WTC11 (cell line): ENCODE measurements at regions not wholly inside any gene's neighbourhood (a gene's known extent, or its start where the extent isn't known, plus 50 kb on each side); places are given as distances from the start of the nearest gene placed in this dataset.

ENCODE experiments used
- ATAC-seq: fragments of 200-7000 bp; cut with Tn5 transposase; 2 replicates; pipeline ENCODE4 v1.10.0; 2021; ENCODE audit warnings: mild to moderate bottlenecking, moderate library complexity
- CTCF ChIA-PET: fragments of 300-600 bp; sonication (Branson Sonifier 250); formaldehyde crosslinking; loops from one replicate; lab custom pipeline; 2021; ENCODE audit warnings: antibody characterized with exemption; lab: Charles Lee
- POLR2A ChIA-PET: fragments of 350-600 bp; sonication (Branson Sonifier 250); formaldehyde crosslinking; loops from one replicate; lab custom pipeline; 2021; ENCODE audit warnings: antibody characterized with exemption; lab: Charles Lee
- DNase-seq: peaks from one replicate; pipeline ENCODE4 v3.0.0; 2021; ENCODE audit warnings: low spot score
- H3K27ac Mint-ChIP-seq: 2 replicates; pipeline ENCODE4 v1.8.0; 2021; ENCODE audit warnings: mixed read lengths
- H3K27me3 Mint-ChIP-seq: 2 replicates; pipeline ENCODE4 v1.8.0; 2021; ENCODE audit warnings: low read depth, mild to moderate bottlenecking, moderate library complexity, mixed read lengths
- H3K36me3 Mint-ChIP-seq: 2 replicates; pipeline ENCODE4 v1.8.0; 2021; ENCODE audit warnings: mixed read lengths
- H3K4me1 Mint-ChIP-seq: 2 replicates; pipeline ENCODE4 v1.8.0; 2022; ENCODE audit warnings: mixed read lengths
- H3K4me3 Mint-ChIP-seq: 2 replicates; pipeline ENCODE4 v1.8.0; 2021; ENCODE audit warnings: mild to moderate bottlenecking, moderate library complexity, mixed read lengths
- H3K9me3 Mint-ChIP-seq: 2 replicates; pipeline ENCODE4 v1.8.0; 2021; ENCODE audit warnings: mixed read lengths
- E2F1 ChIP-seq: sonication (generic); formaldehyde crosslinking; IDR thresholded peaks from 2 replicates; pipeline ENCODE4 v1.8.0; 2022; ENCODE audit warnings: mild to moderate bottlenecking, missing genetic modification reagents
- FOXJ3 ChIP-seq: sonication (generic); formaldehyde crosslinking; IDR thresholded peaks from 2 replicates; pipeline ENCODE4 v1.9.0; 2021; ENCODE audit warnings: missing genetic modification reagents, mild to moderate bottlenecking, borderline replicate concordance
- FOXK1 ChIP-seq: sonication (generic); formaldehyde crosslinking; IDR thresholded peaks from 2 replicates; pipeline ENCODE4 v1.8.0; 2022; ENCODE audit warnings: mild to moderate bottlenecking, moderate library complexity, missing genetic modification reagents
- FOXP1 ChIP-seq: sonication (generic); formaldehyde crosslinking; IDR thresholded peaks from 2 replicates; pipeline ENCODE4 v1.8.0; 2022; ENCODE audit warnings: missing genetic modification reagents, mild to moderate bottlenecking, moderate library complexity, borderline replicate concordance
- GABPB1 ChIP-seq: sonication (generic); formaldehyde crosslinking; IDR thresholded peaks from 2 replicates; pipeline ENCODE4 v1.8.1; 2023; ENCODE audit warnings: mild to moderate bottlenecking, missing genetic modification reagents
- GRHL2 ChIP-seq: fragments of 250-450 bp; sonication (Bioruptor Pico); IDR thresholded peaks from 2 replicates; pipeline ENCODE4 v1.8.0; 2022; ENCODE audit warnings: mild to moderate bottlenecking, moderate library complexity; ENCODE audit not compliant: insufficient replicate concordance, severe bottlenecking
- GTF2I ChIP-seq: fragments of 250-450 bp; sonication (Bioruptor Pico); conservative IDR thresholded peaks from 2 replicates; pipeline ENCODE4 v1.4.0; 2021; ENCODE audit warnings: mild to moderate bottlenecking
- JAZF1 ChIP-seq: fragments of 250-450 bp; sonication (Bioruptor Pico); IDR thresholded peaks from 2 replicates; pipeline ENCODE4 v1.9.0; 2021; ENCODE audit warnings: moderate library complexity, mild to moderate bottlenecking, inconsistent platforms
- MAX ChIP-seq: sonication (generic); formaldehyde crosslinking; IDR thresholded peaks from 2 replicates; pipeline ENCODE4 v1.8.0; 2022; ENCODE audit warnings: mild to moderate bottlenecking, missing genetic modification reagents
- MLX ChIP-seq: sonication (generic); formaldehyde crosslinking; IDR thresholded peaks from 2 replicates; pipeline ENCODE4 v1.8.1; 2023; ENCODE audit warnings: mild to moderate bottlenecking, missing genetic modification reagents, moderate library complexity
- MXD4 ChIP-seq: fragments of 250-450 bp; sonication (Bioruptor Pico); IDR thresholded peaks from 2 replicates; pipeline ENCODE4 v1.8.0; 2021; ENCODE audit warnings: mild to moderate bottlenecking, moderate library complexity, borderline replicate concordance
- NR1H2 ChIP-seq: sonication (generic); formaldehyde crosslinking; IDR thresholded peaks from 2 replicates; pipeline ENCODE4 v1.9.0; 2021; ENCODE audit warnings: mild to moderate bottlenecking, moderate library complexity, missing genetic modification reagents
- NR2C2 ChIP-seq: sonication (generic); formaldehyde crosslinking; IDR thresholded peaks from 2 replicates; pipeline ENCODE4 v1.8.0; 2022; ENCODE audit warnings: mild to moderate bottlenecking, missing genetic modification reagents
- NR3C1 ChIP-seq: sonication (generic); formaldehyde crosslinking; conservative IDR thresholded peaks from 2 replicates; pipeline ENCODE4 v1.8.1; 2023; ENCODE audit warnings: low read depth, mild to moderate bottlenecking, missing genetic modification reagents
- PRRX2 ChIP-seq: fragments of 250-450 bp; sonication (Bioruptor Pico); IDR thresholded peaks from 2 replicates; pipeline ENCODE4 v1.8.0; 2021; ENCODE audit warnings: mild to moderate bottlenecking
- ZNF138 ChIP-seq: sonication (generic); formaldehyde crosslinking; conservative IDR thresholded peaks from 2 replicates; pipeline ENCODE4 v1.8.1; 2022; ENCODE audit warnings: mild to moderate bottlenecking, moderate library complexity, missing genetic modification reagents
- ZNF232 ChIP-seq: sonication (generic); formaldehyde crosslinking; IDR thresholded peaks from 2 replicates; pipeline ENCODE4 v1.8.0; 2022; ENCODE audit warnings: mild to moderate bottlenecking, missing genetic modification reagents
- ZNF317 ChIP-seq: sonication (generic); formaldehyde crosslinking; IDR thresholded peaks from 2 replicates; pipeline ENCODE4 v1.8.1; 2023; ENCODE audit warnings: low read depth, mild to moderate bottlenecking, moderate library complexity, missing genetic modification reagents, borderline replicate concordance
- ZNF416 ChIP-seq: fragments of 250-450 bp; sonication (Bioruptor Pico); IDR thresholded peaks from 2 replicates; pipeline ENCODE4 v1.9.0; 2021; ENCODE audit warnings: mild to moderate bottlenecking, inconsistent platforms
- TF ChIP-seq, protein P1 (sequence below): fragments of 250-450 bp; sonication (Bioruptor Pico); IDR thresholded peaks from 2 replicates; pipeline ENCODE4 v1.9.0; 2021; ENCODE audit warnings: moderate library complexity, mild to moderate bottlenecking, inconsistent platforms, borderline replicate concordance
- TF ChIP-seq, protein P2 (sequence below): fragments of 250-450 bp; sonication (Bioruptor Pico); conservative IDR thresholded peaks from 2 replicates; pipeline ENCODE4 v1.9.0; 2021; ENCODE audit warnings: mild to moderate bottlenecking
- TF ChIP-seq, protein P3 (sequence below): fragments of 250-450 bp; sonication (Bioruptor Pico); IDR thresholded peaks from 2 replicates; pipeline ENCODE4 v2.1.2; 2022; ENCODE audit warnings: mild to moderate bottlenecking, moderate library complexity
- TF ChIP-seq, protein P4 (sequence below): sonication (generic); formaldehyde crosslinking; IDR thresholded peaks from 2 replicates; pipeline ENCODE4 v1.8.1; 2022; ENCODE audit warnings: low read depth, missing genetic modification reagents, borderline replicate concordance
- TF ChIP-seq, protein P5 (sequence below): sonication (generic); formaldehyde crosslinking; IDR thresholded peaks from 2 replicates; pipeline ENCODE4 v1.8.1; 2022; ENCODE audit warnings: low read depth, mild to moderate bottlenecking, moderate library complexity, missing genetic modification reagents, borderline replicate concordance
- TF ChIP-seq, protein P6 (sequence below): sonication (generic); formaldehyde crosslinking; conservative IDR thresholded peaks from 2 replicates; pipeline ENCODE4 v1.8.1; 2022; ENCODE audit warnings: mild to moderate bottlenecking, missing genetic modification reagents

DNA sequence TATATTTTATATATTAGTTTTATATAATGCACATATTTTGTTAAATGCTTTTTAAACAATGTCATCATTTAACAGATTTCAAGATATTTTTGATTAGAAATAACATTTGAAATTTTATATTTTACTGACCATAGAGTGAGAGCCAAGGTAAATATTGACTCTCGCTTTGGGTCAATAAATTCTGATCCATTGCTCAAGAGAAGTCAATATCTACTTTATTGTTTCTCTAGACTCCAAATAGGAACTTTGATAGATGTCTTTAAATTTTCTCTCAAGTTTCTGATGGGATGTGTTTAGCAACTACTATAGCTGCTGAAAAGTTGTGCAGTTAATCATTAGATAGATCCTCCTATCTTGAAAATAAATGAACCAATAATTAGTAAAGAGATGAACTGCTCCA lies 61.4 kb upstream of the ATXN7L3B start:
- H3K36me3 Mint-ChIP-seq = no peaks in the 10 kb centered on the region
- H3K4me3 Mint-ChIP-seq = no peak overlapping the region
- ChIA-PET POLR2A (no interaction called here), CTCF (no interaction called here)
- ATAC-seq (no peak), DNase-seq (no peak)
- no peak overlapping the region for H3K27ac Mint-ChIP-seq
- no peaks in the 10 kb centered on the region for H3K27me3 Mint-ChIP-seq
- no peaks in the 10 kb centered on the region for H3K4me1 Mint-ChIP-seq
- no peaks in the 10 kb centered on the region for H3K9me3 Mint-ChIP-seq
- TF ChIP-seq, protein P1, sequence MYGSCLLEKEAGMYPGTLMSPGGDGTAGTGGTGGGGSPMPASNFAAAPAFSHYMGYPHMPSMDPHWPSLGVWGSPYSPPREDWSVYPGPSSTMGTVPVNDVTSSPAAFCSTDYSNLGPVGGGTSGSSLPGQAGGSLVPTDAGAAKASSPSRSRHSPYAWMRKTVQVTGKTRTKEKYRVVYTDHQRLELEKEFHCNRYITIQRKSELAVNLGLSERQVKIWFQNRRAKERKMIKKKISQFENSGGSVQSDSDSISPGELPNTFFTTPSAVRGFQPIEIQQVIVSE (CRISPR knock-in tag) = no peak
- TF ChIP-seq GTF2I (no peak), MLX (CRISPR knock-in tag) (no peak), PRRX2 (CRISPR knock-in tag) (no peak), GABPB1 (no peak), ZNF317 (CRISPR knock-in tag) (no peak), NR3C1 (CRISPR knock-in tag) (no peak), NR1H2 (CRISPR knock-in tag) (no peak), ZNF416 (CRISPR knock-in tag) (no peak), NR2C2 (CRISPR knock-in tag) (no peak), ZNF138 (no peak), JAZF1 (CRISPR knock-in tag) (no peak), MAX (CRISPR knock-in tag) (no peak)
- TF ChIP-seq, protein P2, sequence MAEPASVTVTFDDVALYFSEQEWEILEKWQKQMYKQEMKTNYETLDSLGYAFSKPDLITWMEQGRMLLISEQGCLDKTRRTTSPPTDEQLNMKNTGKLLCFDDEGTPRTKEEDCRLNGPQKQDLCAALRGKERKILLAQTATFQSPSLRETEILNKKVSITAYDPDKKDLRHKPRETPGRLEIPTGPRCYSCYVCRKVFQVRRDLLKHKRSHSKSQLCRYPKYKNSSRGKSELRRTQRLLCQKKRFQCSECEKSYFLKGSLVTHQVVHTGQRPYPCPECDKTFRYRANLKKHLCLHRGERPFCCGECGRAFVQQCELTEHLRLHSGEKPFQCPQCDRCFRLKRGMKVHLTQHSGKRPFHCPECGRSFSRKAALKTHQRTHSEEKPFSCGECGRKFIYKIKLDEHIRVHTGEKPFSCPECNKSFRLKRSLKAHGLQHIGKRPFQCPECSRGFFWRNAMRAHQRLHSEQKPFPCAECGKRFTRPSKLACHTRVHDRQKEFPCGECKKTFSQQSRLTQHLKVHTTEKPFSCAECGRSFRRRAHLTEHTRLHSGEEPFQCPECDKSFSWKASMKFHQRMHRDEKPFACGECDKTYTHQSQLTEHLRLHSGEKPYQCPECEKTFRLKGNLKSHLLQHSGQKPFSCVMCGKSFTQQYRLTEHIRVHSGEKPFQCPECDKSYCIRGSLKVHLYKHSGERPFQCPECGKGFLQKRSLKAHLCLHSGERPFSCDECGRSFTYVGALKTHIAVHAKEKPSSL (CRISPR knock-in tag) = no peak
- TF ChIP-seq, protein P3, sequence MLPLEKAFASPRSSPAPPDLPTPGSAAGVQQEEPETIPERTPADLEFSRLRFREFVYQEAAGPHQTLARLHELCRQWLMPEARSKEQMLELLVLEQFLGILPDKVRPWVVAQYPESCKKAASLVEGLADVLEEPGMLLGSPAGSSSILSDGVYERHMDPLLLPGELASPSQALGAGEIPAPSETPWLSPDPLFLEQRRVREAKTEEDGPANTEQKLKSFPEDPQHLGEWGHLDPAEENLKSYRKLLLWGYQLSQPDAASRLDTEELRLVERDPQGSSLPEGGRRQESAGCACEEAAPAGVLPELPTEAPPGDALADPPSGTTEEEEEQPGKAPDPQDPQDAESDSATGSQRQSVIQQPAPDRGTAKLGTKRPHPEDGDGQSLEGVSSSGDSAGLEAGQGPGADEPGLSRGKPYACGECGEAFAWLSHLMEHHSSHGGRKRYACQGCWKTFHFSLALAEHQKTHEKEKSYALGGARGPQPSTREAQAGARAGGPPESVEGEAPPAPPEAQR (CRISPR knock-in tag) = no peak
- TF ChIP-seq, protein P4, sequence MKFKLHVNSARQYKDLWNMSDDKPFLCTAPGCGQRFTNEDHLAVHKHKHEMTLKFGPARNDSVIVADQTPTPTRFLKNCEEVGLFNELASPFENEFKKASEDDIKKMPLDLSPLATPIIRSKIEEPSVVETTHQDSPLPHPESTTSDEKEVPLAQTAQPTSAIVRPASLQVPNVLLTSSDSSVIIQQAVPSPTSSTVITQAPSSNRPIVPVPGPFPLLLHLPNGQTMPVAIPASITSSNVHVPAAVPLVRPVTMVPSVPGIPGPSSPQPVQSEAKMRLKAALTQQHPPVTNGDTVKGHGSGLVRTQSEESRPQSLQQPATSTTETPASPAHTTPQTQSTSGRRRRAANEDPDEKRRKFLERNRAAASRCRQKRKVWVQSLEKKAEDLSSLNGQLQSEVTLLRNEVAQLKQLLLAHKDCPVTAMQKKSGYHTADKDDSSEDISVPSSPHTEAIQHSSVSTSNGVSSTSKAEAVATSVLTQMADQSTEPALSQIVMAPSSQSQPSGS (CRISPR knock-in tag) = no peak

- ATAC-seq (no peak), DNase-seq (no peak)
- no peak overlapping the region for H3K27ac Mint-ChIP-seq
- peaks cover 15% of the 10 kb centered on the region for H3K4me1 Mint-ChIP-seq
- H3K27me3 Mint-ChIP-seq = no peaks in the 10 kb centered on the region
- ChIA-PET POLR2A (no interaction called here), CTCF (no interaction called here)
- H3K4me3 Mint-ChIP-seq = no peak overlapping the region
- no peaks in the 10 kb centered on the region for H3K9me3 Mint-ChIP-seq
- no peaks in the 10 kb centered on the region for H3K36me3 Mint-ChIP-seq
- TF ChIP-seq, protein P5, sequence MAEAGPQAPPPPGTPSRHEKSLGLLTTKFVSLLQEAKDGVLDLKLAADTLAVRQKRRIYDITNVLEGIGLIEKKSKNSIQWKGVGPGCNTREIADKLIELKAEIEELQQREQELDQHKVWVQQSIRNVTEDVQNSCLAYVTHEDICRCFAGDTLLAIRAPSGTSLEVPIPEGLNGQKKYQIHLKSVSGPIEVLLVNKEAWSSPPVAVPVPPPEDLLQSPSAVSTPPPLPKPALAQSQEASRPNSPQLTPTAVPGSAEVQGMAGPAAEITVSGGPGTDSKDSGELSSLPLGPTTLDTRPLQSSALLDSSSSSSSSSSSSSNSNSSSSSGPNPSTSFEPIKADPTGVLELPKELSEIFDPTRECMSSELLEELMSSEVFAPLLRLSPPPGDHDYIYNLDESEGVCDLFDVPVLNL (CRISPR knock-in tag) = no peak
- TF ChIP-seq FOXP1 (no peak), GRHL2 (CRISPR knock-in tag) (no peak), ZNF138 (no peak), NR3C1 (CRISPR knock-in tag) (no peak), FOXJ3 (CRISPR knock-in tag) (no peak), ZNF232 (CRISPR knock-in tag) (no peak), MXD4 (CRISPR knock-in tag) (no peak), E2F1 (no peak), FOXK1 (CRISPR knock-in tag) (no peak)
- TF ChIP-seq, protein P3 (CRISPR knock-in tag) = no peak
- TF ChIP-seq, protein P6, sequence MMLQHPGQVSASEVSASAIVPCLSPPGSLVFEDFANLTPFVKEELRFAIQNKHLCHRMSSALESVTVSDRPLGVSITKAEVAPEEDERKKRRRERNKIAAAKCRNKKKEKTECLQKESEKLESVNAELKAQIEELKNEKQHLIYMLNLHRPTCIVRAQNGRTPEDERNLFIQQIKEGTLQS = no peak
Observed at GRCh38 chr12:74481078-74481477, 56.6 kb upstream of the ATXN7L3B start.
